HG03469 (cell line): ENCODE measurements at regions not wholly inside any gene's neighbourhood (a gene's known extent, or its start where the extent isn't known, plus 50 kb on each side); places are given as distances from the start of the nearest gene placed in this dataset.

ENCODE experiments used
- ATAC-seq: cut with Tn5 transposase; IDR thresholded peaks from one replicate; pipeline ENCODE4 v1.9.1; 2021; ENCODE audit warnings: mild to moderate bottlenecking, moderate library complexity, moderate number of reproducible peaks; ENCODE audit not compliant: unreplicated experiment

DNA sequence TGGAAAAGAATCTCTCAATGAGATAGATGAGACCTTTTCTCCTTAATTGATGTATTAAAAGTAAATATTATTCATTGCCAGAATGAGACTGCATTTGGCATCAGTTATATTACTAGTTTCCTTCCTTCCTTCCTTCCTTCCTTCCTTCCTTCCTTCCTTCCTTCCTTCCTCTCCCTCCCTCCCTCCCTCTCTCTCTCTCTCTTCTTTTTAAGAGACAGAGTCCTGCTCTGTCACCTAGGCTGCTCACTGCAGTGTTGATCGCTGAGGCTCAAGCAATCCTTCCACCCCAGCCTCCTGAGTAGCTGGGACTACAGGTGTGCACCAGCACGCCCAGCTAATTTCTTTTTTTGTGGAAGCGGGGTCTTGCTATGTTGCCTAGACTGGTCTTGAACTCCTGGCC, 50.4 kb upstream of the ARX start:
- no peak for ATAC-seq
